A673 (cell line): ENCODE measurements at regions not wholly inside any gene's neighbourhood (a gene's known extent, or its start where the extent isn't known, plus 50 kb on each side); places are given as distances from the start of the nearest gene placed in this dataset.

Source experiments
- CTCF ChIP-seq: fragments of 300-800, 200-600 bp; sonication (generic); conservative IDR thresholded peaks from 2 replicates; pipeline ENCODE4 v1.5.1; 2017; ENCODE audit warnings: low read depth, mild to moderate bottlenecking, antibody characterized with exemption, low read length, moderate library complexity, mixed read lengths
- EZH2 ChIP-seq: fragments of 200-600 bp; sonication (generic); IDR thresholded peaks from 2 replicates; pipeline ENCODE4 v1.6.1; 2017; ENCODE audit warnings: borderline replicate concordance, low read depth, mild to moderate bottlenecking, mixed read lengths, antibody characterized with exemption, low read length; ENCODE audit not compliant: poor library complexity, severe bottlenecking

GRCh38 chr3:33941804-33942203, 143.4 kb downstream of the PDCD6IP start:
- no peak for TF ChIP-seq EZH2
- TF ChIP-seq CTCF, result no peak
